ENCODE measurements at regions not wholly inside any gene's neighbourhood (a gene's known extent, or its start where the extent isn't known, plus 50 kb on each side); places are given as distances from the start of the nearest gene placed in this dataset.

GRCh38 chr2:217415316-217415715 lies 555.5 kb upstream of the TNP1 start:
- Histone ChIP-seq H3K4me1 (ENCODE audit: control insufficient read depth, insufficient read depth, low read length) (peaks cover 3% of the 10 kb centered on the region), H3K36me3 (ENCODE audit: control insufficient read depth, insufficient read depth, low read length) (no peaks in the 10 kb centered on the region), H3K27me3 (ENCODE audit: control insufficient read depth, insufficient read depth, low read length) (no peaks in the 10 kb centered on the region), H3K27ac (ENCODE audit: low read depth, low read length) (no peak overlapping the region), H3K4me3 (ENCODE audit: low read depth, low read length) (no peak overlapping the region), H3K9me3 (ENCODE audit: control insufficient read depth, insufficient read depth, low read length) (no peaks in the 10 kb centered on the region)
- DNase-seq (ENCODE audit: low read depth in 4 of 6, low spot score in 6 of 6), result no peak
- no CpG with 5 or more reads among the region's 1 CpG for WGBS (ENCODE audit: insufficient coverage)

GRCh38 chr2:217414429-217414828 lies 554.6 kb upstream of the TNP1 start:
- Histone ChIP-seq H3K27ac (ENCODE audit: low read depth, low read length) (no peak overlapping the region), H3K4me3 (ENCODE audit: low read depth, low read length) (no peak overlapping the region), H3K36me3 (ENCODE audit: control insufficient read depth, insufficient read depth, low read length) (no peaks in the 10 kb centered on the region), H3K4me1 (ENCODE audit: control insufficient read depth, insufficient read depth, low read length) (peaks cover 6% of the 10 kb centered on the region), H3K27me3 (ENCODE audit: control insufficient read depth, insufficient read depth, low read length) (no peaks in the 10 kb centered on the region), H3K9me3 (ENCODE audit: control insufficient read depth, insufficient read depth, low read length) (no peaks in the 10 kb centered on the region)
- 79% methylated on average over 4 of the region's 4 CpGs for WGBS (ENCODE audit: insufficient coverage)
- no peak for DNase-seq (ENCODE audit: low read depth in 4 of 6, low spot score in 6 of 6)

- no peak overlapping the region for H3K27ac ChIP-seq (ENCODE audit: low read depth, low read length)
- H3K9me3 ChIP-seq (ENCODE audit: control insufficient read depth, insufficient read depth, low read length), result no peaks in the 10 kb centered on the region
- H3K4me1 ChIP-seq (ENCODE audit: control insufficient read depth, insufficient read depth, low read length), result peaks cover 6% of the 10 kb centered on the region
- H3K27me3 ChIP-seq (ENCODE audit: control insufficient read depth, insufficient read depth, low read length), result no peaks in the 10 kb centered on the region
- no peak overlapping the region for H3K4me3 ChIP-seq (ENCODE audit: low read depth, low read length)
- WGBS (ENCODE audit: insufficient coverage), result 100% methylated on average over 5 of the region's 5 CpGs
- no peak for DNase-seq (ENCODE audit: low read depth in 4 of 6, low spot score in 6 of 6)
- no peaks in the 10 kb centered on the region for H3K36me3 ChIP-seq (ENCODE audit: control insufficient read depth, insufficient read depth, low read length)
These were observed 553.3 kb upstream of the TNP1 start for GRCh38 chr2:217413193-217413592.

GRCh38 chr2:217412721-217413120 lies 552.9 kb upstream of the TNP1 start:
- no peak for DNase-seq (ENCODE audit: low read depth in 4 of 6, low spot score in 6 of 6)
- H3K4me1 ChIP-seq (ENCODE audit: control insufficient read depth, insufficient read depth, low read length), result peaks cover 6% of the 10 kb centered on the region
- H3K4me3 ChIP-seq (ENCODE audit: low read depth, low read length), result no peak overlapping the region
- no peaks in the 10 kb centered on the region for H3K27me3 ChIP-seq (ENCODE audit: control insufficient read depth, insufficient read depth, low read length)
- H3K36me3 ChIP-seq (ENCODE audit: control insufficient read depth, insufficient read depth, low read length), result no peaks in the 10 kb centered on the region
- no peak overlapping the region for H3K27ac ChIP-seq (ENCODE audit: low read depth, low read length)
- H3K9me3 ChIP-seq (ENCODE audit: control insufficient read depth, insufficient read depth, low read length), result no peaks in the 10 kb centered on the region
- WGBS (ENCODE audit: insufficient coverage), result no CpG with 5 or more reads among the region's 4 CpGs

- DNase-seq (ENCODE audit: low read depth in 4 of 6, low spot score in 6 of 6), result no peak
- H3K27me3 ChIP-seq (ENCODE audit: control insufficient read depth, insufficient read depth, low read length), result no peaks in the 10 kb centered on the region
- H3K4me3 ChIP-seq (ENCODE audit: low read depth, low read length), result no peak overlapping the region
- H3K27ac ChIP-seq (ENCODE audit: low read depth, low read length), result no peak overlapping the region
- no peaks in the 10 kb centered on the region for H3K36me3 ChIP-seq (ENCODE audit: control insufficient read depth, insufficient read depth, low read length)
- peaks cover 6% of the 10 kb centered on the region for H3K4me1 ChIP-seq (ENCODE audit: control insufficient read depth, insufficient read depth, low read length)
- no peaks in the 10 kb centered on the region for H3K9me3 ChIP-seq (ENCODE audit: control insufficient read depth, insufficient read depth, low read length)
These were observed 552.4 kb upstream of the TNP1 start for GRCh38 chr2:217412277-217412676.

GRCh38 chr2:217410681-217410960 lies 550.8 kb upstream of the TNP1 start:
- Histone ChIP-seq H3K4me3 (ENCODE audit: low read depth, low read length) (no peak overlapping the region), H3K4me1 (ENCODE audit: control insufficient read depth, insufficient read depth, low read length) (peaks cover 6% of the 10 kb centered on the region), H3K27me3 (ENCODE audit: control insufficient read depth, insufficient read depth, low read length) (no peaks in the 10 kb centered on the region), H3K9me3 (ENCODE audit: control insufficient read depth, insufficient read depth, low read length) (no peaks in the 10 kb centered on the region), H3K27ac (ENCODE audit: low read depth, low read length) (peak overlapping the region; percentile 61), H3K36me3 (ENCODE audit: control insufficient read depth, insufficient read depth, low read length) (no peaks in the 10 kb centered on the region)
- WGBS (ENCODE audit: insufficient coverage), result 38% methylated on average over 1 of the region's 2 CpGs
- DNase-seq (ENCODE audit: low read depth in 4 of 6, low spot score in 6 of 6), result peak in 1 of 6 donors; percentile 54

GRCh38 chr2:217409949-217410680 lies 550.3 kb upstream of the TNP1 start:
- Histone ChIP-seq H3K36me3 (ENCODE audit: control insufficient read depth, insufficient read depth, low read length) (no peaks in the 10 kb centered on the region), H3K4me3 (ENCODE audit: low read depth, low read length) (no peak overlapping the region), H3K27me3 (ENCODE audit: control insufficient read depth, insufficient read depth, low read length) (no peaks in the 10 kb centered on the region), H3K27ac (ENCODE audit: low read depth, low read length) (peak overlapping the region; percentile 61), H3K9me3 (ENCODE audit: control insufficient read depth, insufficient read depth, low read length) (no peaks in the 10 kb centered on the region), H3K4me1 (ENCODE audit: control insufficient read depth, insufficient read depth, low read length) (peaks cover 6% of the 10 kb centered on the region)
- peak in 1 of 6 donors; percentile 67 for DNase-seq (ENCODE audit: low read depth in 4 of 6, low spot score in 6 of 6)
- WGBS (ENCODE audit: insufficient coverage), result 72% methylated on average over 2 of the region's 2 CpGs

GRCh38 chr2:217407362-217407761 lies 547.5 kb upstream of the TNP1 start:
- Histone ChIP-seq H3K27me3 (ENCODE audit: control insufficient read depth, insufficient read depth, low read length) (no peaks in the 10 kb centered on the region), H3K36me3 (ENCODE audit: control insufficient read depth, insufficient read depth, low read length) (no peaks in the 10 kb centered on the region), H3K27ac (ENCODE audit: low read depth, low read length) (no peak overlapping the region), H3K9me3 (ENCODE audit: control insufficient read depth, insufficient read depth, low read length) (no peaks in the 10 kb centered on the region), H3K4me3 (ENCODE audit: low read depth, low read length) (no peak overlapping the region), H3K4me1 (ENCODE audit: control insufficient read depth, insufficient read depth, low read length) (peaks cover 14% of the 10 kb centered on the region)
- no CpG with 5 or more reads among the region's 3 CpGs for WGBS (ENCODE audit: insufficient coverage)
- DNase-seq (ENCODE audit: low read depth in 4 of 6, low spot score in 6 of 6), result peak in 1 of 6 donors; percentile 55

- H3K4me3 ChIP-seq (ENCODE audit: low read depth, low read length), result no peak overlapping the region
- no peaks in the 10 kb centered on the region for H3K27me3 ChIP-seq (ENCODE audit: control insufficient read depth, insufficient read depth, low read length)
- H3K9me3 ChIP-seq (ENCODE audit: control insufficient read depth, insufficient read depth, low read length), result no peaks in the 10 kb centered on the region
- no peaks in the 10 kb centered on the region for H3K36me3 ChIP-seq (ENCODE audit: control insufficient read depth, insufficient read depth, low read length)
- WGBS (ENCODE audit: insufficient coverage), result 73% methylated on average over 1 of the region's 2 CpGs
- no peak overlapping the region for H3K27ac ChIP-seq (ENCODE audit: low read depth, low read length)
- DNase-seq (ENCODE audit: low read depth in 4 of 6, low spot score in 6 of 6), result no peak
- peaks cover 8% of the 10 kb centered on the region for H3K4me1 ChIP-seq (ENCODE audit: control insufficient read depth, insufficient read depth, low read length)
These were observed 544.4 kb upstream of the TNP1 start for GRCh38 chr2:217404236-217404760.

- no peaks in the 10 kb centered on the region for H3K27me3 ChIP-seq (ENCODE audit: control insufficient read depth, insufficient read depth, low read length)
- peaks cover 8% of the 10 kb centered on the region for H3K4me1 ChIP-seq (ENCODE audit: control insufficient read depth, insufficient read depth, low read length)
- H3K36me3 ChIP-seq (ENCODE audit: control insufficient read depth, insufficient read depth, low read length), result no peaks in the 10 kb centered on the region
- no peak overlapping the region for H3K4me3 ChIP-seq (ENCODE audit: low read depth, low read length)
- H3K27ac ChIP-seq (ENCODE audit: low read depth, low read length), result no peak overlapping the region
- DNase-seq (ENCODE audit: low read depth in 4 of 6, low spot score in 6 of 6), result peak in 1 of 6 donors; percentile 49
- no peaks in the 10 kb centered on the region for H3K9me3 ChIP-seq (ENCODE audit: control insufficient read depth, insufficient read depth, low read length)
- WGBS (ENCODE audit: insufficient coverage), result 64% methylated on average over 2 of the region's 6 CpGs
These were observed 543.0 kb upstream of the TNP1 start for GRCh38 chr2:217402761-217403383.

Data from spinal cord (tissue), 9 donors.